Colonic mucosa (tissue), 4 donors: ENCODE measurements at regions not wholly inside any gene's neighbourhood (a gene's known extent, or its start where the extent isn't known, plus 50 kb on each side); places are given as distances from the start of the nearest gene placed in this dataset.

Source experiments
- DNase-seq: peaks from one replicate; pipeline ENCODE4 v3.0.0-alpha.2; 2020
- H3K27ac ChIP-seq: fragments of 200-600 bp; one replicate; pipeline ENCODE4 v1.8.0; 2021
- H3K27me3 ChIP-seq: fragments of 200-600 bp; one replicate; pipeline ENCODE4 v1.8.0; 2021
- H3K36me3 ChIP-seq: fragments of 200-600 bp; one replicate; pipeline ENCODE4 v1.8.0; 2021
- H3K4me1 ChIP-seq: fragments of 200-600 bp; one replicate; pipeline ENCODE4 v1.8.0; 2021; ENCODE audit warnings: mild to moderate bottlenecking
- H3K4me3 ChIP-seq: fragments of 200-600 bp; one replicate; pipeline ENCODE4 v1.8.0; 2021
- H3K9ac ChIP-seq, 2 donors: one replicate each; pipeline ENCODE4 v1.7.0; 2013; ENCODE audit warnings: control low read depth in 2 of 2, low read depth in 2 of 2, low read length in 2 of 2
- H3K9me3 ChIP-seq: fragments of 200-600 bp; one replicate; pipeline ENCODE4 v1.8.0; 2021
- intact Hi-C: fragments of 100-400 bp; cut with DNase I; formaldehyde crosslinking; loops from one replicate; pipeline ENCODE4 v1.14.1; 2022
- TF ChIP-seq, protein P1 (sequence below): fragments of 200-600 bp; IDR thresholded peaks from one replicate; pipeline ENCODE4 v1.8.0; 2022; ENCODE audit warnings: antibody characterized with exemption, mild to moderate bottlenecking
- donor health status: healthy.
- donor health status: DM: no; HTN: no; CAD: no.
- donor health status: DM: no; HTN: no; CAD: no.

DNA sequence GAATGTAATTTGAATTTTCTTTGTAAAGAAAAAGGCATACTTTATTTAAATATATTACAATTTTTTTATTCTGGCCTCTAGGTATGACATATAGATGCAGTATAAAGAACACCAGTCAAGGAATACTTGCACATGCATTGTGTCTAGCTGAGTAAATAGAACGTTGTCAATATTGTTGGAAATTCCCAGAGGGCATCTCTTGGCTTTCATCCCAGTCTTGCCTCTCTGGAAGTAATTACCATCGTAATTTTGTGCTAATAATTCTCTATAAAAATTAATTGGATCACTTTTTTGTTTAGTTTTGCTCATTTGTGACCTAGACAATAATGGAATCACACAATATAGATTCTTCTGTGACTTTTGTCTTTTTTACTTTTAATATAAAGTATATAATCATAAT lies 1052.3 kb upstream of the CELF2 start:
- Histone ChIP-seq H3K36me3 (no peaks in the 10 kb centered on the region), H3K27me3 (no peaks in the 10 kb centered on the region), H3K4me1 (no peaks in the 10 kb centered on the region), H3K27ac (no peak overlapping the region), H3K4me3 (no peak overlapping the region), H3K9me3 (no peaks in the 10 kb centered on the region), H3K9ac (no peak overlapping the region)
- intact Hi-C loops, result no loop called here
- DNase-seq, result no peak
- TF ChIP-seq, protein P1, sequence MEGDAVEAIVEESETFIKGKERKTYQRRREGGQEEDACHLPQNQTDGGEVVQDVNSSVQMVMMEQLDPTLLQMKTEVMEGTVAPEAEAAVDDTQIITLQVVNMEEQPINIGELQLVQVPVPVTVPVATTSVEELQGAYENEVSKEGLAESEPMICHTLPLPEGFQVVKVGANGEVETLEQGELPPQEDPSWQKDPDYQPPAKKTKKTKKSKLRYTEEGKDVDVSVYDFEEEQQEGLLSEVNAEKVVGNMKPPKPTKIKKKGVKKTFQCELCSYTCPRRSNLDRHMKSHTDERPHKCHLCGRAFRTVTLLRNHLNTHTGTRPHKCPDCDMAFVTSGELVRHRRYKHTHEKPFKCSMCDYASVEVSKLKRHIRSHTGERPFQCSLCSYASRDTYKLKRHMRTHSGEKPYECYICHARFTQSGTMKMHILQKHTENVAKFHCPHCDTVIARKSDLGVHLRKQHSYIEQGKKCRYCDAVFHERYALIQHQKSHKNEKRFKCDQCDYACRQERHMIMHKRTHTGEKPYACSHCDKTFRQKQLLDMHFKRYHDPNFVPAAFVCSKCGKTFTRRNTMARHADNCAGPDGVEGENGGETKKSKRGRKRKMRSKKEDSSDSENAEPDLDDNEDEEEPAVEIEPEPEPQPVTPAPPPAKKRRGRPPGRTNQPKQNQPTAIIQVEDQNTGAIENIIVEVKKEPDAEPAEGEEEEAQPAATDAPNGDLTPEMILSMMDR, result no peak

DNA sequence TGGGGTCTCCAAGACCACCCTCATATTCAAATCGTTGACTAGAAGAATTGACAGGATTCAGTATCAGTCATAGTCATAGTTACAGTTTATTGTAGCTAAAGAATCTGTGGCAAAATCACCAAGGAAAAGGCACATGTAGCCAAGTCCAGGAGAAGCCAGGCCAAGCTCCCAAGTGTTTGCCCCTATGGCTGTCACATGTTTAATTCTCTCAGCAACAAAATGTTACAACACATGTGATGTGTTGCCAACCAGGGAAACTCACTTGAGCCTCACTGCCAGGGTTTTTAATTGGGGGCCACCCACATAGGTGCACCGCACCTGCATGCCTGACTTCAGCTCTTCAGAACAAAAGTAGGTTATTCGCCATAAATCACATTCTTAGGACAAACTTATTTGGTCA lies 1030.9 kb upstream of the CELF2 start:
- H3K9me3 ChIP-seq, result no peaks in the 10 kb centered on the region
- TF ChIP-seq, protein P1, result no peak
- H3K27ac ChIP-seq, result no peak overlapping the region
- no peaks in the 10 kb centered on the region for H3K27me3 ChIP-seq
- no peak overlapping the region for H3K4me3 ChIP-seq
- no peak overlapping the region for H3K9ac ChIP-seq
- no peaks in the 10 kb centered on the region for H3K36me3 ChIP-seq
- intact Hi-C loops, result no loop called here
- no peak for DNase-seq
- H3K4me1 ChIP-seq, result no peaks in the 10 kb centered on the region

DNA sequence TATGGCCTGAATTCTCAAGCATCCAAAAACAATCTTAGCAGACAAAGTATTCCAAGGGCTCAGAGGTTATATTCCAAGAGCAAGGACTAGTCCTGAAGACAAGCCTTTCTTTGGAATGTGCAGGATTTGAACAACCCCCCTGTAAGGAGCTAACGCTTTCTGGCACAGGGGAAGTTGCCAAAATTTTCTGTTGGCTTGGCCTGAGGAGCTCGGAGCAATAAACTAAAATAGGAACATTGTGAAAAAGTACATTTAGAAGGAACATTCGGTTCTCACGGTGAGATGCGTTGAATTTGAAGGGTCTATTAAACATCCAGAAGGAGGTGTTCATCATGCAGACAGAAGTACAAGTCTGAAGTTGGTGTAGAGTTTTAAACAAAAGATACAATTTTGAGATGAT lies 1030.5 kb upstream of the CELF2 start:
- no peak for DNase-seq
- Histone ChIP-seq H3K4me3 (no peak overlapping the region), H3K27me3 (no peaks in the 10 kb centered on the region), H3K9ac (no peak overlapping the region), H3K9me3 (no peaks in the 10 kb centered on the region), H3K36me3 (no peaks in the 10 kb centered on the region), H3K4me1 (no peaks in the 10 kb centered on the region), H3K27ac (no peak overlapping the region)
- intact Hi-C loops, result no loop called here
- TF ChIP-seq, protein P1, result no peak

DNA sequence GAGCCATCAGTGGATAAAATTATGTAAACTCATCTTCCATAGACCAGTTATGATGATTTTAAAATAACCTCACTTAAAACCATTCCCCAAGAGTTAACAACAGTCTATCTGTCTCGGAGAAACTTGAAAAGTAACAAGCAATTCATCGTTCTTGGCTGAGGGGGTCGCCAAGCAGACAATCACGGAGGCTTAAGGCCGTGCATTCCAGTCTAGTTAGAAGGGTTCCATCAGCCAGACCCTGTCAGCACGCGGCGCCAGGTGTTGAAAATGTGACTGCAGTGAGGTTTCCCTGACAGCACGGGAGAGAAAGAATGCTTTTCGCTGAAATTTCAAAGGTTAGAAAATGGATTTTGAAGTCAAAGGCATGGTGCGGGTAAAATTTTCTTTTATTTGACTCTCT lies 1025.0 kb upstream of the CELF2 start:
- Histone ChIP-seq H3K27ac (no peak overlapping the region), H3K4me3 (no peak overlapping the region), H3K36me3 (no peaks in the 10 kb centered on the region), H3K9me3 (no peaks in the 10 kb centered on the region), H3K27me3 (no peaks in the 10 kb centered on the region), H3K9ac (no peak overlapping the region), H3K4me1 (no peaks in the 10 kb centered on the region)
- DNase-seq, result no peak
- intact Hi-C loops, result no loop called here
- TF ChIP-seq, protein P1, result no peak

DNA sequence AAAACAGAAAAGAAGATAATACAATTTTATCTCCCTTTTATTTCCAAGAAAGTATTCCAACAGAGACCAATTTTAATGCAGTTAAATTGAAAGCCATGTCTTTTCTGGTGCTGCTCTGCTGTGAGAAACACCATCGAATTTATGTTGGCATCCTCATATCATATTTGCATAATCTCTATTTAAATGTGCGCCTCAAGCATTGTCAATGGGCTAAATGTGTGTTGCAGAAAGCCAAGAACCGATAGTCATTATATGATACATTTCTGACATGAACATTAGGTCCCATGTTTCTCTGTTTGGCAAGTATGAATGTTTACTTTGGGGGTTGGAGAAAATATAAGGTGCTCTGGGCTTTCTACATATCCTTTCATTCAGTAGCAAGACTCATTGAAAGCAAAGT lies 1023.5 kb upstream of the CELF2 start:
- Histone ChIP-seq H3K27me3 (no peaks in the 10 kb centered on the region), H3K27ac (no peak overlapping the region), H3K36me3 (no peaks in the 10 kb centered on the region), H3K4me1 (no peaks in the 10 kb centered on the region), H3K9me3 (no peaks in the 10 kb centered on the region), H3K4me3 (no peak overlapping the region), H3K9ac (no peak overlapping the region)
- TF ChIP-seq, protein P1, result no peak
- no peak for DNase-seq
- intact Hi-C loops, result no loop called here

DNA sequence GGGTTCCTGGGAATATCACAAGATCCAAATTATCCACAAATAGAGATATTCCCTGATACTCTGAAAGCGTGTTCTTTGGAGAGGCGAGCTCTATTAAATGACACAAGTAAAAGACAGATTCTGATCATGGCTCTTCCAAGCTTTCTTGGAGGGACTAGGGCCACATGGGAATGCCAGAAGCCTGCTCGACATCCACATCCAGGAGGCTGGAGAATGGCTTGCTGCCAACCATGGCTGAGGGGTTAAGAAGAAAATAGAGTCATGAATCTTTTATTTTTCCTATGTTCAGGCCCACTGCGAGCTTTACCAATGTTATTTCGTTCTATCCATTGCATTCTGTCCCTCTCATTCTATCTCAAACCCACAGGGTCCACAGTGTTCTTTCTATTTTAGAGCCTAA lies 1018.0 kb upstream of the CELF2 start:
- Histone ChIP-seq H3K36me3 (no peaks in the 10 kb centered on the region), H3K4me3 (no peak overlapping the region), H3K4me1 (no peaks in the 10 kb centered on the region), H3K9ac (no peak overlapping the region), H3K9me3 (no peaks in the 10 kb centered on the region), H3K27me3 (no peaks in the 10 kb centered on the region), H3K27ac (no peak overlapping the region)
- intact Hi-C loops, result no loop called here
- DNase-seq, result no peak
- TF ChIP-seq, protein P1, result no peak
